GM13976 (cell line): ENCODE measurements at regions not wholly inside any gene's neighbourhood (a gene's known extent, or its start where the extent isn't known, plus 50 kb on each side); places are given as distances from the start of the nearest gene placed in this dataset.
"Not testable (repeated sequence)": the region's sequence is repeated elsewhere in the genome, so short reads cannot be mapped to it uniquely, and the experiment has no call there.

ENCODE experiments used
- DNase-seq: peaks from one replicate; pipeline ENCODE4 v3.0.0; 2012; ENCODE audit warnings: low spot score
- CTCF ChIP-seq: IDR thresholded peaks from 2 replicates; pipeline ENCODE4 v1.5.1; 2012; ENCODE audit warnings: borderline replicate concordance, mild to moderate bottlenecking; ENCODE audit not compliant: insufficient read depth; ENCODE audit errors: extremely low read depth, missing control alignments, control extremely low read depth
- in situ Hi-C: fragments of 300-500 bp; cut with MboI; formaldehyde crosslinking; loops from one replicate; pipeline ENCODE4 v1.12.0; 2022; ENCODE audit warnings: low sequenced_read_pairs, mixed read lengths, inconsistent platforms; ENCODE audit not compliant: unreplicated experiment

GRCh38 chr10:44573821-44574220 lies 188.9 kb upstream of the CXCL12 start:
- no peak for TF ChIP-seq CTCF
- DNase-seq, result no peak
- in situ Hi-C loops, result no loop called here

- DNase-seq, result no peak
- in situ Hi-C loops, result no loop called here
- no peak for TF ChIP-seq CTCF
Observed at GRCh38 chr10:44574596-44575480, 189.9 kb upstream of the CXCL12 start.

- in situ Hi-C loops, result no loop called here
- no peak for DNase-seq
- TF ChIP-seq CTCF, result no peak
Observed at GRCh38 chr10:44575601-44576380, 190.9 kb upstream of the CXCL12 start.

- DNase-seq, result no peak
- TF ChIP-seq CTCF, result no peak
- in situ Hi-C loops, result no loop called here
Observed at GRCh38 chr10:44576702-44577191, 191.8 kb upstream of the CXCL12 start.

GRCh38 chr10:44577533-44577932 lies 192.6 kb upstream of the CXCL12 start:
- DNase-seq, result no peak
- no peak for TF ChIP-seq CTCF
- in situ Hi-C loops, result no loop called here

GRCh38 chr10:44578271-44578670 lies 193.4 kb upstream of the CXCL12 start:
- no peak for DNase-seq
- no peak for TF ChIP-seq CTCF
- in situ Hi-C loops, result no loop called here

GRCh38 chr10:44578963-44579362 lies 194.1 kb upstream of the CXCL12 start:
- DNase-seq, in situ Hi-C loops: not testable (repeated sequence)
